ENCODE measurements at regions not wholly inside any gene's neighbourhood (a gene's known extent, or its start where the extent isn't known, plus 50 kb on each side); places are given as distances from the start of the nearest gene placed in this dataset.

DNA sequence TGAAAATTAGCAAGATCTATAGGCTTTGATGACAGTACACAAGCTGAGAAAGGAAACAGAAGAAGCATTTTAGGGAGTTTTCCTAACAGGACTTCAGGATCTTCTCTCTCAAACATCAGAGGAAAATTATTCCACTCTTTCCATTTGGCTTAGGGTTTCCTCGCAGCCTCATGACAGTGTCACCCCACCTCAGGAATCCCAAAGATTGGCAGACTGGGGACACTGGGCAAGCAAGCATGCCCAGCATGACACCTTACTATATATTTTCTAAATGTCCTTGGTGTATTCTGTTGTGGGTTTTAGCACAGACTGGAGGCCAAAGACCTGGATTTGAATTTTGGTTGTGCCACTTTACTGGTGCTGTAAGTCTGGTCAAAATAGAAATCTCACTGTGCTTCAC lies 482.4 kb upstream of the SOX5 start:
- Histone ChIP-seq H3K27ac (no peak overlapping the region), H3K36me3 (no peaks in the 10 kb centered on the region), H3K4me3 (no peak overlapping the region), H3K27me3 (no peaks in the 10 kb centered on the region), H3K9me3 (no peaks in the 10 kb centered on the region), H3K4me1 (no peaks in the 10 kb centered on the region)
- intact Hi-C loops (cut with DNase I; ENCODE audit: low total_unique reads), result no loop called here
- WGBS, 5 donors, result 82 to 100% (median 94%) methylated on average over 1 of the region's 1 CpG
- TF ChIP-seq POLR2A (IDR thresholded peaks at IDR 0.05) (no peak), EP300 (IDR thresholded peaks at IDR 0.05) (no peak)
- TF ChIP-seq, protein P1, sequence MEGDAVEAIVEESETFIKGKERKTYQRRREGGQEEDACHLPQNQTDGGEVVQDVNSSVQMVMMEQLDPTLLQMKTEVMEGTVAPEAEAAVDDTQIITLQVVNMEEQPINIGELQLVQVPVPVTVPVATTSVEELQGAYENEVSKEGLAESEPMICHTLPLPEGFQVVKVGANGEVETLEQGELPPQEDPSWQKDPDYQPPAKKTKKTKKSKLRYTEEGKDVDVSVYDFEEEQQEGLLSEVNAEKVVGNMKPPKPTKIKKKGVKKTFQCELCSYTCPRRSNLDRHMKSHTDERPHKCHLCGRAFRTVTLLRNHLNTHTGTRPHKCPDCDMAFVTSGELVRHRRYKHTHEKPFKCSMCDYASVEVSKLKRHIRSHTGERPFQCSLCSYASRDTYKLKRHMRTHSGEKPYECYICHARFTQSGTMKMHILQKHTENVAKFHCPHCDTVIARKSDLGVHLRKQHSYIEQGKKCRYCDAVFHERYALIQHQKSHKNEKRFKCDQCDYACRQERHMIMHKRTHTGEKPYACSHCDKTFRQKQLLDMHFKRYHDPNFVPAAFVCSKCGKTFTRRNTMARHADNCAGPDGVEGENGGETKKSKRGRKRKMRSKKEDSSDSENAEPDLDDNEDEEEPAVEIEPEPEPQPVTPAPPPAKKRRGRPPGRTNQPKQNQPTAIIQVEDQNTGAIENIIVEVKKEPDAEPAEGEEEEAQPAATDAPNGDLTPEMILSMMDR (IDR thresholded peaks at IDR 0.05), result no peak
- DNase-seq, result no peak

DNA sequence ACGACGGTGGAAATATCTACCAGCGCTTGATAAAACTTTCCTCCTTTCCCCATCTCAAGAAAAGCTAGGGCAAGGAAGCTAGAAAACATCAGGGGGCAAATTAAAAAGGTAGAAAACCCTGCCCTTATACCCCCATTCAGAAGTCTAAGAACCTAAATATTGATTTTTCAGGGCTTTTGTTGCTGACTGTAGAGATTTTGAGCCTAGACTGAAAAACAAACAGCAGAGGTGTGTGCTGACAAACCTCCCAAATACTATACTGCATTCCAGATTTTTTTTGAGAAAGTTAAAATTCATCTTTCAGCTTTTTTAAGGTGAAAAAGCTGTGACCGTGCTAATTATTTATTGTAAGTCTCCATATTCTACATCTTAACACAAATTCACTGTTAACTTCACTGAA lies 478.3 kb upstream of the SOX5 start:
- H3K27ac ChIP-seq, result no peak overlapping the region
- H3K4me1 ChIP-seq, result no peaks in the 10 kb centered on the region
- no peak overlapping the region for H3K4me3 ChIP-seq
- TF ChIP-seq, protein P1 (IDR thresholded peaks at IDR 0.05), result no peak
- TF ChIP-seq POLR2A (IDR thresholded peaks at IDR 0.05), result no peak
- DNase-seq, result no peak
- 41 to 77% (median 61%) methylated on average over 4 of the region's 4 CpGs for WGBS, 5 donors
- no peaks in the 10 kb centered on the region for H3K36me3 ChIP-seq
- H3K27me3 ChIP-seq, result no peaks in the 10 kb centered on the region
- no peaks in the 10 kb centered on the region for H3K9me3 ChIP-seq
- intact Hi-C loops (cut with DNase I; ENCODE audit: low total_unique reads), result no loop called here

DNA sequence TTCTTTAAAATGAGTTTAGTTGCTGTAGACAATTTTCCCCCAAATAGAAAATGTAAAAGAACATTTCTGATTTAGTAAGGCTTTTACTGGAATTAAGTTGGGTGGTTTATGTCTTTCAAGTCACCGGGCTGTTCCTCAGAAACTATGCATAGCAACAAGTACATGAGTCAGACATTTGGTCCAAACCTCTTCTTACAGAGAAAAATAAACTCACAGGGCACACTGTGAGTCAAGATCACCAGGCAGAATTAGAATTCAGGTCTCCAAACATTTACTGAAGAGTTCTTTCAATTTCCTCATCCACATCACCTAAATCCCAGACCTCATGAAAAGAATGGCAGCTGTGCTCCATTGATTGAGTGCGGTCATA lies 476.1 kb upstream of the SOX5 start:
- H3K4me3 ChIP-seq, result no peak overlapping the region
- H3K27me3 ChIP-seq, result no peaks in the 10 kb centered on the region
- TF ChIP-seq POLR2AphosphoS5 (IDR thresholded peaks at IDR 0.05) (peak in 1 of 3 donors; percentile 14), EP300 (IDR thresholded peaks at IDR 0.05) (no peak)
- 71 to 90% (median 82%) methylated on average over 2 of the region's 2 CpGs for WGBS, 5 donors
- H3K27ac ChIP-seq, result no peak overlapping the region
- no peaks in the 10 kb centered on the region for H3K4me1 ChIP-seq
- no peaks in the 10 kb centered on the region for H3K36me3 ChIP-seq
- no peaks in the 10 kb centered on the region for H3K9me3 ChIP-seq
- intact Hi-C loops (cut with DNase I; ENCODE audit: low total_unique reads), result no loop called here
- DNase-seq, result no peak

DNA sequence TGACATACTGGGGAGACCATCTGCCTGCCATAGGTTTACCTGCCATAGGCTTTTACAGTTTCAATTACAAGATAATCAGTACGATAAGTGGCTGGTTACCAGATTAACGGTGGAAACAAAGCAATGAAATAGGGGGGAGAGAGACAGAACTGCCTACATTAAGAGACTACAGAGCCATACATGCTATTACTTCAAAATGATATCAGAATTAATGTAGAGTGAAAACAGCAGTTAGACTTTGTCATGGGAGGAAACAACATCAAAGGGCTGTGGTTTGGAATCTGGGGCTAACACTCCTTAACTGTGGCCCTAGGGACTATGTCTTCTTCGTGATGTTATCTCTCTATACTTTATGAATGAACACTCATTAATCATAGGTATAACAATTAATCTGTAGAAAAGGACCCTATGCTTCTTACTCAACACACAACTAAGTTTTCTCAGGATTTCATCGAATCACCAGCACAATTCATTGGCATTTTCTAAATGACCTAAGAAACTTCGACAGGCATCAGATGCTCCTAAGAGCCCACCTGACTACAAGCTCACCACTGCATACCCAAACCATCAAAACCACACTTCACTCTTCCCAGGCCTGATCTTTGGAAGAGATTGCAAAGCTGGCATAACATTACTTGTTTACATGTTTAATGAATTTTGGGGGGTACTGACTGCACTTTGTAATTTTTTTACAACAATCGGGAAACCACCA lies 475.6 kb upstream of the SOX5 start:
- TF ChIP-seq POLR2A (IDR thresholded peaks at IDR 0.05) (no peak), POLR2AphosphoS5 (IDR thresholded peaks at IDR 0.05) (no peak), EP300 (IDR thresholded peaks at IDR 0.05) (no peak)
- TF ChIP-seq, protein P1 (IDR thresholded peaks at IDR 0.05), result no peak
- Histone ChIP-seq H3K9me3 (no peaks in the 10 kb centered on the region), H3K4me1 (no peaks in the 10 kb centered on the region), H3K36me3 (no peaks in the 10 kb centered on the region), H3K27ac (no peak overlapping the region), H3K27me3 (no peaks in the 10 kb centered on the region), H3K4me3 (no peak overlapping the region)
- no peak for DNase-seq
- WGBS, 5 donors, result 60 to 68% (median 65%) methylated on average over 6 of the region's 6 CpGs
- intact Hi-C loops (cut with DNase I; ENCODE audit: low total_unique reads), result no loop called here

DNA sequence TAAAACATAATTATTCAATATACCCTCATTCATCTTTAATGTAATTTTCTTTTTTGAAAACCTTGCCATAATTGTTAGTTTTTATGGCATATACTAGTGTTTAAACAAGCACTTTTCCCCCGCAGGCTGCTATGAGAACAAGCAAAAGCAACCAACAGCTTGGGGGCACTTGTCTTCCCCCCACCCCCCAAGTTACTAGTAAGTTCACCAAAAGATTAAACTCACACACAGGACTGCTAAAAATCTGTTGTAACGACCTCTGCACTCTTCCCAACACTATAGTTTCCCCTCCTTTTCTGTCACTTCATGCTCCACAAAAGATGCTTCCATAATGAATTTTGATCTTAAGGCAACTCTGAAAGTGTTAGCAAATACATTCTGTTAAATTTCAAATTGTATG lies 474.9 kb upstream of the SOX5 start:
- Histone ChIP-seq H3K27ac (no peak overlapping the region), H3K36me3 (no peaks in the 10 kb centered on the region), H3K9me3 (no peaks in the 10 kb centered on the region), H3K4me1 (no peaks in the 10 kb centered on the region), H3K4me3 (no peak overlapping the region), H3K27me3 (no peaks in the 10 kb centered on the region)
- intact Hi-C loops (cut with DNase I; ENCODE audit: low total_unique reads), result no loop called here
- TF ChIP-seq, protein P1 (IDR thresholded peaks at IDR 0.05), result no peak
- no peak for TF ChIP-seq POLR2AphosphoS5 (IDR thresholded peaks at IDR 0.05)
- no peak for TF ChIP-seq EP300 (IDR thresholded peaks at IDR 0.05)
- no peak for TF ChIP-seq POLR2A (IDR thresholded peaks at IDR 0.05)
- 70 to 80% (median 74%) methylated on average over 2 of the region's 2 CpGs for WGBS, 5 donors
- DNase-seq, result no peak

All from stomach (tissue), 8 donors.